Heart left ventricle (tissue), 13 donors: ENCODE measurements at regions not wholly inside any gene's neighbourhood (a gene's known extent, or its start where the extent isn't known, plus 50 kb on each side); places are given as distances from the start of the nearest gene placed in this dataset.

ENCODE experiments used
- POLR2A ChIP-seq, 2 donors: fragments of 450-650 bp; IDR thresholded peaks; one replicate each; pipeline ENCODE4 v1.6.1; 2017; ENCODE audit warnings: antibody characterized with exemption in 2 of 2, mild to moderate bottlenecking in 2 of 2, moderate library complexity in 2 of 2
- TF ChIP-seq, protein P1 (sequence below), 12 donors: fragments of 200-600 bp; sonication (generic) in 4 of 12; IDR thresholded peaks; one replicate each; pipeline versions ENCODE4 v1.5.0 to v1.8.0; 2018 to 2022; ENCODE audit warnings: antibody characterized with exemption in 12 of 12, mild to moderate bottlenecking in 5 of 12
- donor health status: ischemic (EF 13 %, LVEDD 7.1; RV severe dilation, severe dysfunction).
- donor health status: DM: no; HTN: yes; CAD: no.
- donor health status: DM: no; HTN: no; CAD: no.
- donor health status: ischemic (EF 25% LVEDD 6.9; RV normal size, moderate dysfunction).
- donor health status: ischemic (EF 25% LVEDD 5.7; RV mildly dilated, moderate dysfunction).
- donor health status: ischemic (EF 35%, LVEDD 5.7; RV mildly dilated, moderate dysfunction).
- donor health status: nonischemic (EF 11% LVEDD 7.7; RV severe dilation, severe dysfunction).
- donor health status: DM: yes; HTN: yes; CAD: no.
- donor health status: PGD.
- donor health status: ischemic (EF 29% LVEDD 5.4; RV normal size, mild dysfunction).
- donor health status: nonischemic (EF 23%, LVEDD 6.1; RV moderate dilation, normal function).

DNA sequence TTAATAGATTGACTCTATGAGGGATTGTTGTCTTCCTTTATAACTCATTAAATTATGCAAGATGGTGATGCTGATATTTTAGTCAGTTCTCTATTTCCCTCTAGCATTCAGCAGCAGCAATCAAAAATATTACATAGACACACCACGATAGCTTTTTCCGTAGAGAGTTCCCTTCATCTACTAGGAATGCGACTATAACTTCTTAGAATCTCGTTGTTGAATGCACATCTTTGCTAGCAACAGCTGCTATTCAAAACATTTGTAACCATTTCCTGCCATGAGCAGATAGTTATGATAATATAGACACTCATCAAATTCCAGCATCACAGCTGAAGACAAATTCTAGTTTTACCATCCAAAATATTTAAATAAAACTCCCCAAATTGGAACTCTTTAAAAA is 147.4 kb upstream of the FGF13 start:
- TF ChIP-seq, protein P1, sequence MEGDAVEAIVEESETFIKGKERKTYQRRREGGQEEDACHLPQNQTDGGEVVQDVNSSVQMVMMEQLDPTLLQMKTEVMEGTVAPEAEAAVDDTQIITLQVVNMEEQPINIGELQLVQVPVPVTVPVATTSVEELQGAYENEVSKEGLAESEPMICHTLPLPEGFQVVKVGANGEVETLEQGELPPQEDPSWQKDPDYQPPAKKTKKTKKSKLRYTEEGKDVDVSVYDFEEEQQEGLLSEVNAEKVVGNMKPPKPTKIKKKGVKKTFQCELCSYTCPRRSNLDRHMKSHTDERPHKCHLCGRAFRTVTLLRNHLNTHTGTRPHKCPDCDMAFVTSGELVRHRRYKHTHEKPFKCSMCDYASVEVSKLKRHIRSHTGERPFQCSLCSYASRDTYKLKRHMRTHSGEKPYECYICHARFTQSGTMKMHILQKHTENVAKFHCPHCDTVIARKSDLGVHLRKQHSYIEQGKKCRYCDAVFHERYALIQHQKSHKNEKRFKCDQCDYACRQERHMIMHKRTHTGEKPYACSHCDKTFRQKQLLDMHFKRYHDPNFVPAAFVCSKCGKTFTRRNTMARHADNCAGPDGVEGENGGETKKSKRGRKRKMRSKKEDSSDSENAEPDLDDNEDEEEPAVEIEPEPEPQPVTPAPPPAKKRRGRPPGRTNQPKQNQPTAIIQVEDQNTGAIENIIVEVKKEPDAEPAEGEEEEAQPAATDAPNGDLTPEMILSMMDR (IDR thresholded peaks at IDR 0.05), result no peak
- no peak for TF ChIP-seq POLR2A (IDR thresholded peaks at IDR 0.05)
